Pulmonary artery endothelial cell (primary cell): ENCODE measurements at regions not wholly inside any gene's neighbourhood (a gene's known extent, or its start where the extent isn't known, plus 50 kb on each side); places are given as distances from the start of the nearest gene placed in this dataset.
A peak's percentile ranks its signal among the peaks of the same experiment; 100 is the strongest.
"Not testable (repeated sequence)": the region's sequence is repeated elsewhere in the genome, so short reads cannot be mapped to it uniquely, and the experiment has no call there.

Experiments
- DNase-seq: peaks from one replicate; pipeline ENCODE4 v3.0.0-alpha.2; 2011; ENCODE audit warnings: low read depth, low spot score

GRCh38 chr4:102210806-102211205 is 134.5 kb downstream of the SLC39A8 start:
- not testable (repeated sequence) for DNase-seq

- not testable (repeated sequence) for DNase-seq
These were observed 140.6 kb downstream of the SLC39A8 start for GRCh38 chr4:102204634-102205033.

- DNase-seq = no peak
These were observed 149.1 kb downstream of the SLC39A8 start for GRCh38 chr4:102196221-102196620.

DNA sequence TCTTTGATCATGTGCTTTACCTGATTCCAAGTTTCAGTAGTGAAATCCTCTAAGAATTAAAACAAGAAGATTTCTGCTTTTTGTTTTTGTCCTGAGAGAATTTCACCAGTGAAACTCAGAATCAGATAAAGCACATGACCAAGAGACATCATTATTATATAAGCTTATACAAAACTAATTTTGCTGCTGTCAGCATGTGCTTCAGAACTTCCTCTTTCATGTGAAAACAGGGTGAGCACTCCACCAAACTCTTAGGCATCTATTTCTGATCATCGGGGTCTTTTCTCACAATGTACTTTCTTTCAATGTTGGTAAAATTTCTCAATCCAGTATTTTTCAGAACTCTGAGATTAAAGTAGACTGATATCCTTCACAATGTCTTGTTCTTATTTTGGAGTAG is 152.1 kb downstream of the SLC39A8 start:
- no peak for DNase-seq

GRCh38 chr4:102180046-102180445 is 165.2 kb downstream of the SLC39A8 start:
- DNase-seq = no peak

GRCh38 chr4:102174719-102175189 is 170.5 kb downstream of the SLC39A8 start:
- DNase-seq = no peak

- no peak for DNase-seq
These were observed 172.9 kb downstream of the SLC39A8 start for GRCh38 chr4:102172341-102172740.

DNA sequence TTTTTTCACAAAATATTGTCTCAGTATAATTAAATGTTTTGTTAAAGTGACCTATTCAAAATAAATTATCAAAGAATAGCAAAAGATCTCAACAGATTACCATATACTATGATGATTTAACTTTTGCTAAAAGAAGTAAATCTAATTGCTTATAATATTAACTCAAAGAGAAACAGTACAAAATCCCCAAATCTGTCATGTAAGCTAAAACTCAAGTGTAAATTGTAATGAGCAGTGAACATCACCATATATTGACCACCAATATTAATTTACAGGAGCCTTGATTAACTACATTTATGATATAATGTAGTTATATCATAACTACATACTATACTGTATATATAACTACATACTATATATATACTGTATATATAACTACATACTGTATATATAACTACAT is 174.4 kb downstream of the SLC39A8 start:
- no peak for DNase-seq

GRCh38 chr4:102169345-102169744 is 175.9 kb downstream of the SLC39A8 start:
- no peak for DNase-seq

GRCh38 chr4:102168580-102168979 is 176.7 kb downstream of the SLC39A8 start:
- no peak for DNase-seq

- no peak for DNase-seq
These were observed 179.7 kb downstream of the SLC39A8 start for GRCh38 chr4:102165584-102165983.

DNA sequence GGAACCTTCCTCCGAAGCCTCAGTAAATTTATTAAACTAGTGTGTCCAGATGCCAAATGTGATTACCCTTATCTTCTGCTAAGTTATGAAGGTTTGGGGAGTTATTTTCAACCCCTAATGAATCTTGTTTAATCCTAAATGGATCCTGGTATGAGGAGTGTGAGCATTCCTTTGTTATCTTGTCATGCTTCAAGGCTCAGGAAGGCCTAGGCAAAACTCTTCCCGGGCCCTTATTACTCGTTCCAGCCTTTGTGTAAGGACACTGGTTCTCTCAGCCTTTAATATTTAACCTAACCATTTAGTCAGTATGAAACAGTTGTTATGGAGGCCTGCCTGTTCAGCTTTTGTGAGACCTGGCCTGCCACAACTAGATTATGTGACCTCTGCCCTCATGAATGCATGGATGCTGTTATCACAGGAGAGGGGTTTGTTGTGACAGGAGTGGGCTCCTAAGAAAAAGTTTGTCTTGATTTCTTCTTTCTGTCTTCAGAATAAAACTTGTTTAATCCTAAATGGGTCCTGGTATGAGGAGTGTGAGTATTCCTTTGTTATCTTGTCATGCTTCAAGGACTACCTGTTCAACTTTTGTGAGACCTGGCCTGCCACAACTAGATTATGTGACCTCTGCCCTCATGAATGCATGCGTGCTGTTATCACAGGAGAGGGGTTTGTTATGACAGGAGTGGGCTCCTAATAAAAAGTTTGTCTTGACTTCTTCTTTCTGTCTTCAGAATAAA is 181.7 kb downstream of the SLC39A8 start:
- no peak for DNase-seq

DNA sequence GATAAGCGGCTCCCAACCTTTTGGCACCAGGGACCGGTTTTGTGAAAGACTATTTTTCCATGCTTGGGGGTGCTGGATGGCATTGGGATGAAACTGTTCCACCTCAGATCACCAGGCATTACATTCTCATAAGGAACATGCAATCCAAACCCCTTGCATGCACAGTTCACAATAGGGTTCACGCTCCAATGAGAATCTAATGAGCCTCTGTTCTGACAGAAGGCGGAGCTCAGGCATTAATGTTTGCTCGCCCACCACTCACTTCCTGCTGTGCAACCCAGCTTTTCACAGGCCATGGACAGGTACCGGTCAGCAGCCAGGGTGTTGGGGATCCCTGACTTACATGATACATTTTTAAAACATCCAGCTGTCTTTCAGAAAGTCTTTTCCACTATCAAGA is 187.3 kb downstream of the SLC39A8 start:
- DNase-seq = no peak

DNA sequence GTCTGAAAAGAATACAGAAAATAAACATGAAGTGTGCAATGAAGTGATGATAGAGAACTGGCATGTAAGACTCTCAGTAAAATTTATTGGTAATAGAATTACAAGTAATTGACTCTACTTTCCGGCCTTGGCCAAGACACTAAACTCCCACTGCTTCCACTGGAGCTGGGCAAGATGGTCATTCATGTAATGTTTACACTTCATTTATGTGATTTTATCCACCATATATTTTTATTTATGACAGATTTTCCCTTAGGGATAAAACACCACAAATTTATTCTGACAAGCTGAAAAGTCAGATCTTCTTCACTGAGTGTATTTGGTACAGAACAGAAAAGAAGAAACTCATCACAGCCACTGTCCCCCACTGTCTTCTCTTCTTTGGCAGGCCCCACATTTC is 191.9 kb downstream of the SLC39A8 start:
- DNase-seq = no peak

- DNase-seq = no peak
These were observed 193.6 kb downstream of the SLC39A8 start for GRCh38 chr4:102151696-102152095.

GRCh38 chr4:102143433-102143832 is 201.8 kb downstream of the SLC39A8 start:
- no peak for DNase-seq

DNA sequence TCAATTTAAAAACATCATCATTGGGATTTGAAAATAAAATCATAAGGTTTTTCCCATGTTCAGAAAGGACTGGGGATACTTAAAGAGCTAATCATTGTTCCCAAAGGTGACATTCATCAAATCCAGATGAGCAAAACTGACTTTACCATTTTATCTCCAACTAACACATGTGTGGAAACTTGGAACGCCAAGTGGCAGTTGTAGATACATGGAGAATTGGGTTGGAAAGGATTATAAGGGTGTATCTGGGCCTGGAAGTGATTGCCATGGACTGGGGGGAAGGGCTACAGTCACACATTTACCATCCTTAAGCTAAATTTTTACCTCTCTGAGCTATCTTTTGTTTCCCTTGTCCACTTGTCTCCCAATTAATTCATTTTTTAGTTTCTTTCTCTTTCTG is 203.4 kb downstream of the SLC39A8 start:
- DNase-seq = no peak

GRCh38 chr4:102139932-102140331 is 205.3 kb downstream of the SLC39A8 start:
- no peak for DNase-seq

DNA sequence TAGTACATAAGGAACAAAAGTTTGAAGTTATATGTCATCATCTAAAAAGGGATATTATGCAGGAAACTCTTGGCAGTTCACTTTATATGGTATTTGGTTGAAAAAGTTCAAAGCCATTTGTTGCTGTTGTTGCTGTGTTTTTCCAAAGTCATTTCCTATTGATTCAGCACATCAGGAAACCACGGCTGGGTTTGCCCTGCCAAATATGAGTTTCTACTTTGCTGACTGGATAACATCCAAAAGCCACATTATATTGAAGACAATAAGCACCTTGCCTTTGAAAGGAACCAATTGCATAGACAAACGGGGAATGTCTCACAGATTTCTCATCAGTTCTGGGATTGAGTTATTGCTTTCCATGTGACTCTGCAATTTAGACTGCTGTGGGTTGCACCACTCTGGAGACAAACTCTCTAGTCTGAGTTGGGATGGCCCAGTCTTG is 206.1 kb downstream of the SLC39A8 start:
- peak; percentile 96 for DNase-seq

DNA sequence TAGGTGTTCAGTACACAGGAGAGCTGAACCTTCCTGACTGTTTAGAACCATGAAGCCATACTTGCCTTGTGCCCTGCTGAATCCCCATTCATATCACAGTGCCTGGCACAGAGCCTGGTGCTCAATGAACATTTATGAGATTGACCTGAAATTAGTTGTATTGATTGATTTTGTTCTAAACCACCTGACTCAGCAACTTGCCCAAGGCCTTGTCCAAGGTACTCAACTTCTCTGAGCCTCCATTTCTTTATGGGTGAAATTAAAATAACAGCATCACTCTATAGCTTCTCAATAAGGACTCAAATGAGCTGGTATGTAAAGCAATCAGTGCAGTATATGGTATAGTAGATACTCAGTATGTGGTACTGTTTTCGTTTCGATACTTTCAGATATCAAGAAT is 208.1 kb downstream of the SLC39A8 start:
- no peak for DNase-seq

DNA sequence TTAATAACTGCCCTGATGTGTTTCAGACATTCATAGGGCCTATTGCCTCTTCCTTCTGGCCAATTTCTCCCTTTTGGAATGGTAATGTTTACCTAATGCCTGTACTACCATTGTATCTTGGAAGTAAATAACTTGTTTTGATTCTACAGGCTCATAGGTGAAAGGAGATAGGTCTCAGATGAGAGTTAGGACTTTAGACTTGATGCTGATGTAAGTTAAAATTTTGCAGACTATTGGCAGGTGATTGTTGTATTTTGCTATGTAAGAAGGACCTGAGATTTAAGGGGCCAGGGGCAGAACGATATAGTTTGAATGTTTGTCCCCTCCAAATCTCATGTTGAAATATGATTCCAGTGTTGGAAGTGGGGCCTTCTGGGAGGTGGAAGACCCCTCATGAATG is 215.5 kb downstream of the SLC39A8 start:
- no peak for DNase-seq
